MM.1S (cell line): ENCODE measurements at regions not wholly inside any gene's neighbourhood (a gene's known extent, or its start where the extent isn't known, plus 50 kb on each side); places are given as distances from the start of the nearest gene placed in this dataset.
A peak's percentile ranks its signal among the peaks of the same experiment; 100 is the strongest.

Source experiments
- DNase-seq: peaks from one replicate; pipeline ENCODE4 v3.0.0-alpha.2; 2015
- H2AFZ ChIP-seq: fragments of 300-600 bp; sonication (generic); 2 replicates; pipeline ENCODE4 v1.6.0; 2016; ENCODE audit warnings: antibody characterized with exemption, low read length
- H3F3A ChIP-seq: fragments of 300-600 bp; sonication (generic); 2 replicates; pipeline ENCODE4 v1.6.1; 2016; ENCODE audit warnings: mild to moderate bottlenecking, antibody characterized with exemption, low read length, moderate library complexity, mixed read lengths; ENCODE audit not compliant: insufficient read depth
- H3K27ac ChIP-seq: fragments of 300-600 bp; sonication (generic); 2 replicates; pipeline ENCODE4 v1.5.1; 2016; ENCODE audit warnings: mild to moderate bottlenecking, low read length
- H3K27me3 ChIP-seq: fragments of 300-600 bp; sonication (generic); replicated peaks from 2 replicates; pipeline ENCODE4 v1.6.0; 2016; ENCODE audit warnings: low read length; ENCODE audit not compliant: insufficient read depth
- H3K36me3 ChIP-seq: fragments of 300-600 bp; sonication (generic); replicated peaks from 2 replicates; pipeline ENCODE4 v1.6.1; 2016; ENCODE audit warnings: mild to moderate bottlenecking, low read length, mixed read lengths; ENCODE audit not compliant: insufficient read depth
- H3K4me1 ChIP-seq: fragments of 300-600 bp; sonication (generic); 2 replicates; pipeline ENCODE4 v1.6.1; 2016; ENCODE audit warnings: low read length, mixed read lengths
- H3K4me2 ChIP-seq: fragments of 300-600 bp; sonication (generic); 2 replicates; pipeline ENCODE4 v1.6.0; 2016; ENCODE audit warnings: low read depth, low read length
- H3K4me3 ChIP-seq: fragments of 300-600 bp; sonication (generic); 2 replicates; pipeline ENCODE4 v1.5.1; 2016; ENCODE audit warnings: low read length, mixed read lengths
- H3K79me2 ChIP-seq: fragments of 300-600 bp; sonication (generic); 2 replicates; pipeline ENCODE4 v1.6.1; 2016; ENCODE audit warnings: mixed run types, low read length, mixed read lengths
- H3K9ac ChIP-seq: fragments of 300-600 bp; sonication (generic); 2 replicates; pipeline ENCODE4 v1.6.1; 2016; ENCODE audit warnings: low read length, mixed read lengths
- H3K9me2 ChIP-seq: fragments of 300-600 bp; sonication (generic); replicated peaks from 2 replicates; pipeline ENCODE4 v1.6.1; 2016; ENCODE audit warnings: mild to moderate bottlenecking, low read length, mixed read lengths; ENCODE audit not compliant: insufficient read depth
- H3K9me3 ChIP-seq: fragments of 300-600 bp; sonication (generic); replicated peaks from 2 replicates; pipeline ENCODE4 v1.6.1; 2016; ENCODE audit warnings: mild to moderate bottlenecking, low read length, mixed read lengths; ENCODE audit not compliant: insufficient read depth
- H4K20me1 ChIP-seq: fragments of 300-600 bp; sonication (generic); 2 replicates; pipeline ENCODE4 v1.6.1; 2016; ENCODE audit warnings: mild to moderate bottlenecking, low read length, moderate library complexity, mixed read lengths; ENCODE audit not compliant: insufficient read depth
- CTCF ChIP-seq: fragments of 300-600 bp; sonication (generic); IDR thresholded peaks from 2 replicates; pipeline ENCODE4 v1.5.1; 2016; ENCODE audit warnings: antibody characterized with exemption, low read length, mixed read lengths
- EZH2 ChIP-seq: fragments of 300-600 bp; sonication (generic); optimal IDR thresholded peaks from 2 replicates; pipeline ENCODE3; 2017; ENCODE audit warnings: low read depth, mild to moderate bottlenecking, antibody characterized with exemption, low read length, mixed read lengths
- EZH2phosphoT487 ChIP-seq: fragments of 300-600 bp; sonication (generic); IDR thresholded peaks from 2 replicates; pipeline ENCODE4 v1.6.1; 2018; ENCODE audit warnings: antibody characterized with exemption, low read length

- Histone ChIP-seq H3K9me2 (no peaks in the 10 kb centered on the region), H2AFZ (no peak overlapping the region), H3K4me3 (no peak overlapping the region), H3K9me3 (no peaks in the 10 kb centered on the region), H3K79me2 (no peaks in the 10 kb centered on the region), H3K27ac (no peak overlapping the region), H3K9ac (no peak overlapping the region), H3K36me3 (no peaks in the 10 kb centered on the region), H3K4me2 (no peak overlapping the region), H3K27me3 (no peaks in the 10 kb centered on the region), H3K4me1 (0 out of 2 replicates have a peak, but pooled peaks cover 5% of the 10 kb centered on the region), H3F3A (no peaks in the 10 kb centered on the region), H4K20me1 (no peaks in the 10 kb centered on the region)
- no peak for DNase-seq
- no peak for TF ChIP-seq EZH2
- no peak for TF ChIP-seq EZH2phosphoT487
- no peak for TF ChIP-seq CTCF
Observed at GRCh38 chr2:56015711-56016115, 92.1 kb upstream of the EFEMP1 start.

GRCh38 chr2:56017784-56018183, 94.2 kb upstream of the EFEMP1 start:
- no peak overlapping the region for H3K9ac ChIP-seq
- H3K9me2 ChIP-seq, result no peaks in the 10 kb centered on the region
- no peaks in the 10 kb centered on the region for H3K9me3 ChIP-seq
- no peak for DNase-seq
- no peak overlapping the region for H2AFZ ChIP-seq
- H3K79me2 ChIP-seq, result no peaks in the 10 kb centered on the region
- no peaks in the 10 kb centered on the region for H4K20me1 ChIP-seq
- no peak overlapping the region for H3K4me3 ChIP-seq
- no peak for TF ChIP-seq EZH2phosphoT487
- TF ChIP-seq EZH2, result no peak
- TF ChIP-seq CTCF, result no peak
- H3K27me3 ChIP-seq, result no peaks in the 10 kb centered on the region
- no peak overlapping the region for H3K4me2 ChIP-seq
- H3K36me3 ChIP-seq, result no peaks in the 10 kb centered on the region
- no peak overlapping the region for H3K27ac ChIP-seq
- 0 out of 2 replicates have a peak, but pooled peaks cover 5% of the 10 kb centered on the region for H3K4me1 ChIP-seq
- no peaks in the 10 kb centered on the region for H3F3A ChIP-seq

- Histone ChIP-seq H3K27ac (no peak overlapping the region), H3K4me2 (peak overlapping the region; percentile 23; the same call in 1 of the 2 replicates), H3F3A (no peaks in the 10 kb centered on the region), H3K4me3 (no peak overlapping the region), H4K20me1 (no peaks in the 10 kb centered on the region), H3K79me2 (no peaks in the 10 kb centered on the region), H3K9me2 (no peaks in the 10 kb centered on the region), H3K9me3 (no peaks in the 10 kb centered on the region), H3K27me3 (no peaks in the 10 kb centered on the region), H3K36me3 (no peaks in the 10 kb centered on the region), H3K4me1 (0 out of 2 replicates have a peak, but pooled peaks cover 5% of the 10 kb centered on the region), H3K9ac (no peak overlapping the region), H2AFZ (0 out of 2 replicates have a peak overlapping the region, but pooled peaks have one; percentile 5)
- TF ChIP-seq CTCF, result no peak
- no peak for TF ChIP-seq EZH2phosphoT487
- no peak for TF ChIP-seq EZH2
- DNase-seq, result no peak
Observed at GRCh38 chr2:56018267-56018666, 94.7 kb upstream of the EFEMP1 start.
